Hematopoietic multipotent progenitor cell treated with erythropoietin and hydrocortisone succinate and interleukin-3 and kit ligand, for 6 days (in vitro differentiated cells): ENCODE measurements at regions not wholly inside any gene's neighbourhood (a gene's known extent, or its start where the extent isn't known, plus 50 kb on each side); places are given as distances from the start of the nearest gene placed in this dataset.
"Not testable (repeated sequence)": the region's sequence is repeated elsewhere in the genome, so short reads cannot be mapped to it uniquely, and the experiment has no call there.

Source experiments
- DNase-seq: peaks from one replicate; pipeline ENCODE4 v3.0.0-alpha.2; 2015

DNA sequence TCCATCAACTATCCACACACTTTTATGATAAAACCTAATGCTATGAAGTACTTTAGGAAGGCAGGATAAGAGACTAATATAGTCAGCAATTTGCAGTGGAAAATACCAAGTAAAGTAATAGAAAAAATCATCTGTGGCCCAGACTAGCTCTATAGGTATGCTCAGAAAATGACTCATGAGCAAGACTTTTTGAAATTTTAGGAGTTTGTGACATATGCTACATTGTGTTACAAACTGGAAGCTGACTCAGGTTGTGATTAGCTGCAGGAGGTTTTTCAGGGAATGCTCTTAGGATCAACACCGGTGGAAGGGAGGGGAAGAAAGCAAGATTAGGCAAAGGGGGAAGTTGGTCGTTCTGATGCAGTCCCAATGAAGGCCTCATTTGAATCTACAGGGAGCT, 56.1 kb downstream of the FEZF1 start:
- no peak for DNase-seq

DNA sequence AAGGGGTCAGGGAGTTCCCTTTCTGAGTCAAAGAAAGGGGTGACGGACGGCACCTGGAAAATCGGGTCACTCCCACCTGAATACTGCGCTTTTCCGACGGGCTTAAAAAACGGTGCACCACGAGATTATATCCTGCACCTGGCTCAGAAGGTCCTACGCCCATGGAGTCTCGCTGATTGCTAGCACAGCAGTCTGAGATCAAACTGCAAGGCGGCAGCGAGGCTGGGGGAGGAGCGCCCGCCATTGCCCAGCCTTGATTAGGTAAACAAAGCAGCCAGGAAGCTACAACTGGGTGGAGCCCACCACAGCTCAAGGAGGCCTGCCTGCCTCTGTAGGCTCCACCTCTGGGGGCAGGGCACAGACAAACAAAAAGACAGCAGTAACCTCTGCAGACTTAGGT, 65.8 kb downstream of the FEZF1 start:
- DNase-seq = not testable (repeated sequence)

DNA sequence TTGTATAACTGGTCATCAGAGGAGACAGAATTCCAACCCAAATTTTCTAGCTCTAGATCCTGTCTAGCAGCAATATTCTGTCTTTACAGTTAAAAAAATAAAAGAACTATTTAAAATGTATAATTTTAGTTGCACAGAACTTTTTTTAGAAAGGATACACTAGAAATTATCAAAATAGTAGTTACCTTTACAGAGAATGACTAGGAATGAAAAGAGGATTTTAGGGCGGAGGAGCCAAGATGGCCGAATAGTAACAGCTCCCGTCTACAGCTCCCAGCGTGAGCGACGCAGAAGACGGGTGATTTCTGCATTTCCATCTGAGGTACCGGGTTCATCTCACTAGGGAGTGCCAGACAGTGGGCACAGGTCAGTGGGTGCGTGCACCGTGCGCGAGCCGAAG, 66.3 kb downstream of the FEZF1 start:
- not testable (repeated sequence) for DNase-seq

DNA sequence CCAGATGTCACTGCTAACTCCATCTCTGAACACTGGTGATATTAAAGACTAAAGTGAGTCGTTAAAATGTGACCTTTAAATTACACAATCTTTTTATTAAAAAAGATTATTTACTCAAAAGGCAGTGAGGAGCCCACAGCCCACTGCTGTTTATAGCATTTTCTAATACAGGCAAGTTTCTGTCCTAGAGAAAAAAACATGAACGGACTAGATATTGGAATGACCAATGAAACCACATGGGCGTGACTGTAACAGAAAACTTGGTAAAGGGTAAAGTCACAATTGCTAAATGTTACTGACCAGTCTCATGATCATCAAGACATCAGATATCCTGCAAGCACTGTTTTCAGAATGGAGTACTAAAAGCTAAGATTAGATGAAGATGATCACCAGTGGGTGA, 78.7 kb downstream of the FEZF1 start:
- DNase-seq = no peak

GRCh38 chr7:122219253-122219865, 75.3 kb upstream of the AASS start:
- peak; percentile 27 for DNase-seq

GRCh38 chr7:122217125-122217524, 73.1 kb upstream of the AASS start:
- DNase-seq = no peak

DNA sequence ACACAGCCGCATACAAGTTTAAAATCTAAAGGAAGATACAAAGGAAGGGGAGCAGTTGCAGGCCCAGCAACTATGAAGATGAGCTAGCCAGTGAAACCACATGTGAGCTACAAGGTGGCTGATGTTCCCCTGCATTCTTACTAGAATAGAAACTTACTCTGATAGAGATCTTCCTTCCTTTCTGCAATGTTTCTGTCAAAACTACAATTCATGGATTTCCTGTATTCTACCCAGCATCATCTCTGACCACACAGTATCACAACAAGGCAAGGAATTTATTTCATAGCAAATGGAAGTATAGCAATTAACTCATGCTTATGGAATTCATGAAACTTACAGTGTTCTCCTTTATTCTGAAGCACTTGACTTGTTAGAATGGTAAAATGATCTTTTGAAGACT, 68.7 kb upstream of the AASS start:
- no peak for DNase-seq

- no peak for DNase-seq
Observed at GRCh38 chr7:122211362-122211761, 67.3 kb upstream of the AASS start.

- no peak for DNase-seq
Observed at GRCh38 chr7:122206985-122207384, 62.9 kb upstream of the AASS start.

- no peak for DNase-seq
Observed at GRCh38 chr7:122203814-122204213, 59.8 kb upstream of the AASS start.

GRCh38 chr7:122200888-122201287, 56.8 kb upstream of the AASS start:
- DNase-seq = no peak

GRCh38 chr7:122199171-122199570, 55.1 kb upstream of the AASS start:
- no peak for DNase-seq

- no peak for DNase-seq
Observed at GRCh38 chr7:122198581-122198980, 54.5 kb upstream of the AASS start.
